HEK293 (cell line): ENCODE measurements at regions not wholly inside any gene's neighbourhood (a gene's known extent, or its start where the extent isn't known, plus 50 kb on each side); places are given as distances from the start of the nearest gene placed in this dataset.

ENCODE experiments used
- CTCF ChIA-PET: fragments of 350-600 bp; formaldehyde crosslinking; extraction: SDS; loops from one replicate; lab custom pipeline; 2021; ENCODE audit warnings: antibody characterized with exemption; lab: Yijun Ruan, JAX
- POLR2A ChIA-PET: fragments of 300-600 bp; formaldehyde crosslinking; extraction: SDS; loops from one replicate; lab custom pipeline; 2020; ENCODE audit warnings: antibody characterized with exemption, inconsistent platforms; lab: Yijun Ruan, JAX
- H3K27ac ChIP-seq: fragments of 200-500 bp; sonication (Bioruptor generic); 2 replicates; pipeline ENCODE4 v1.5.1; 2014; ENCODE audit warnings: low read depth, low read length, control low read depth, inconsistent platforms; ENCODE audit errors: extremely low read depth
- H3K36me3 ChIP-seq, 2 experiments: fragments of 200-500 bp in 1 of 2; sonication (Bioruptor generic) in 1 of 2; 1 replicate in 1 of 2; 2 replicates in 1 of 2; pipeline ENCODE4 v1.5.1; 2014 to 2017; ENCODE audit warnings: inconsistent platforms in 2 of 2, low read length in 2 of 2; ENCODE audit not compliant: control insufficient read depth in 2 of 2, insufficient read depth in 1 of 2
- H3K4me1 ChIP-seq: fragments of 200-500 bp; sonication (Bioruptor generic); 2 replicates; pipeline ENCODE4 v1.5.1; 2014; ENCODE audit warnings: mild to moderate bottlenecking, low read length, inconsistent platforms; ENCODE audit not compliant: control insufficient read depth, insufficient read depth
- H3K4me3 ChIP-seq: 2 replicates; pipeline ENCODE4 v1.5.1; 2011; ENCODE audit warnings: low read depth, mild to moderate bottlenecking, control low read depth, low read length, moderate library complexity
- H3K9me3 ChIP-seq: fragments of 200-500 bp; sonication (Bioruptor generic); 2 replicates; pipeline ENCODE4 v1.5.1; 2014; ENCODE audit warnings: low read depth, low read length, inconsistent platforms; ENCODE audit not compliant: control insufficient read depth, insufficient read depth
- FEZF1 ChIP-seq: fragments of 450-650 bp; formaldehyde crosslinking; IDR thresholded peaks from 2 replicates; pipeline ENCODE4 v1.5.1; 2016; ENCODE audit warnings: missing biosample characterization, missing genetic modification characterization
- GFI1B ChIP-seq: fragments of 450-650 bp; formaldehyde crosslinking; IDR thresholded peaks from 2 replicates; pipeline ENCODE4 v1.5.1; 2016; ENCODE audit warnings: missing biosample characterization, missing genetic modification characterization
- MZF1 ChIP-seq: fragments of 450-650 bp; formaldehyde crosslinking; IDR thresholded peaks from 2 replicates; pipeline ENCODE4 v1.5.1; 2017; ENCODE audit warnings: missing biosample characterization, missing genetic modification characterization, borderline replicate concordance
- RBAK ChIP-seq: fragments of 450-650 bp; formaldehyde crosslinking; IDR thresholded peaks from 2 replicates; pipeline ENCODE4 v1.5.1; 2016; ENCODE audit warnings: missing biosample characterization, missing genetic modification characterization
- REPIN1 ChIP-seq: fragments of 450-650 bp; formaldehyde crosslinking; IDR thresholded peaks from 2 replicates; pipeline ENCODE4 v1.5.1; 2017; ENCODE audit warnings: missing biosample characterization, missing genetic modification characterization, low read depth
- WT1 ChIP-seq: fragments of 450-650 bp; formaldehyde crosslinking; IDR thresholded peaks from 2 replicates; pipeline ENCODE4 v1.5.1; 2016; ENCODE audit warnings: missing biosample characterization, missing genetic modification characterization
- ZBTB10 ChIP-seq: fragments of 450-650 bp; formaldehyde crosslinking; IDR thresholded peaks from 2 replicates; pipeline ENCODE4 v1.5.1; 2016; ENCODE audit warnings: missing biosample characterization, missing genetic modification characterization
- ZIC2 ChIP-seq: fragments of 450-650 bp; formaldehyde crosslinking; IDR thresholded peaks from 2 replicates; pipeline ENCODE4 v1.5.1; 2016; ENCODE audit warnings: missing biosample characterization, missing genetic modification characterization
- ZNF132 ChIP-seq: fragments of 450-650 bp; formaldehyde crosslinking; IDR thresholded peaks from 2 replicates; pipeline ENCODE4 v1.5.1; 2017; ENCODE audit warnings: missing biosample characterization, missing genetic modification characterization, borderline replicate concordance
- ZNF155 ChIP-seq: fragments of 450-650 bp; formaldehyde crosslinking; IDR thresholded peaks from 2 replicates; pipeline ENCODE4 v1.5.1; 2016; ENCODE audit warnings: missing biosample characterization, missing genetic modification characterization
- ZNF157 ChIP-seq: fragments of 450-650 bp; formaldehyde crosslinking; IDR thresholded peaks from 2 replicates; pipeline ENCODE4 v1.5.1; 2016; ENCODE audit warnings: missing biosample characterization, missing genetic modification characterization
- ZNF211 ChIP-seq: fragments of 450-650 bp; formaldehyde crosslinking; IDR thresholded peaks from 2 replicates; pipeline ENCODE4 v1.5.1; 2016; ENCODE audit warnings: low read depth, missing biosample characterization, missing genetic modification characterization
- ZNF311 ChIP-seq: fragments of 450-650 bp; formaldehyde crosslinking; IDR thresholded peaks from 2 replicates; pipeline ENCODE4 v1.5.1; 2017; ENCODE audit warnings: missing biosample characterization, missing genetic modification characterization, borderline replicate concordance
- ZNF449 ChIP-seq: fragments of 450-650 bp; formaldehyde crosslinking; IDR thresholded peaks from 2 replicates; pipeline ENCODE4 v1.5.1; 2017; ENCODE audit warnings: missing biosample characterization, mild to moderate bottlenecking, missing genetic modification characterization, moderate library complexity
- ZNF529 ChIP-seq: fragments of 450-650 bp; formaldehyde crosslinking; IDR thresholded peaks from 2 replicates; pipeline ENCODE4 v1.5.1; 2017; ENCODE audit warnings: missing genetic modification characterization, missing biosample characterization; ENCODE audit not compliant: insufficient replicate concordance
- ZNF548 ChIP-seq: fragments of 450-650 bp; formaldehyde crosslinking; IDR thresholded peaks from 2 replicates; pipeline ENCODE4 v1.5.1; 2016; ENCODE audit warnings: missing biosample characterization, missing genetic modification characterization
- ZNF549 ChIP-seq: fragments of 450-650 bp; IDR thresholded peaks from 2 replicates; pipeline ENCODE4 v1.5.1; 2018; ENCODE audit warnings: missing biosample characterization, missing genetic modification characterization, mild to moderate bottlenecking, inconsistent platforms, moderate library complexity
- ZNF600 ChIP-seq: fragments of 450-650 bp; formaldehyde crosslinking; IDR thresholded peaks from 2 replicates; pipeline ENCODE4 v1.5.1; 2016; ENCODE audit warnings: missing biosample characterization, missing genetic modification characterization
- ZNF610 ChIP-seq: fragments of 450-650 bp; formaldehyde crosslinking; IDR thresholded peaks from 2 replicates; pipeline ENCODE4 v1.5.1; 2016; ENCODE audit warnings: missing biosample characterization, missing genetic modification characterization, borderline replicate concordance
- ZNF654 ChIP-seq: fragments of 450-650 bp; formaldehyde crosslinking; IDR thresholded peaks from 2 replicates; pipeline ENCODE4 v1.5.1; 2016; ENCODE audit warnings: low read depth, missing biosample characterization, missing genetic modification characterization
- ZNF660 ChIP-seq: fragments of 450-650 bp; IDR thresholded peaks from 2 replicates; pipeline ENCODE4 v1.5.1; 2018; ENCODE audit warnings: missing biosample characterization, mild to moderate bottlenecking, missing genetic modification characterization
- ZNF664 ChIP-seq: fragments of 450-650 bp; formaldehyde crosslinking; IDR thresholded peaks from 2 replicates; pipeline ENCODE4 v1.5.1; 2016; ENCODE audit warnings: missing biosample characterization, missing genetic modification characterization
- ZNF707 ChIP-seq: fragments of 450-650 bp; formaldehyde crosslinking; IDR thresholded peaks from 2 replicates; pipeline ENCODE4 v1.5.1; 2016; ENCODE audit warnings: missing biosample characterization, missing genetic modification characterization
- ZNF747 ChIP-seq: fragments of 450-650 bp; formaldehyde crosslinking; IDR thresholded peaks from 2 replicates; pipeline ENCODE4 v1.5.1; 2016; ENCODE audit warnings: missing biosample characterization, missing genetic modification characterization
- TF ChIP-seq, protein P1 (sequence below): fragments of 450-650 bp; formaldehyde crosslinking; IDR thresholded peaks from 2 replicates; pipeline ENCODE4 v1.5.0; 2017; ENCODE audit warnings: missing biosample characterization, missing genetic modification characterization, borderline replicate concordance
- TF ChIP-seq, protein P2 (sequence below): fragments of 450-650 bp; IDR thresholded peaks from 2 replicates; pipeline ENCODE4 v1.5.1; 2018; ENCODE audit warnings: missing biosample characterization, mild to moderate bottlenecking, missing genetic modification characterization
- TF ChIP-seq, protein P3 (sequence below): fragments of 450-650 bp; formaldehyde crosslinking; IDR thresholded peaks from 2 replicates; pipeline ENCODE4 v1.5.1; 2017; ENCODE audit warnings: missing biosample characterization, missing genetic modification characterization

DNA sequence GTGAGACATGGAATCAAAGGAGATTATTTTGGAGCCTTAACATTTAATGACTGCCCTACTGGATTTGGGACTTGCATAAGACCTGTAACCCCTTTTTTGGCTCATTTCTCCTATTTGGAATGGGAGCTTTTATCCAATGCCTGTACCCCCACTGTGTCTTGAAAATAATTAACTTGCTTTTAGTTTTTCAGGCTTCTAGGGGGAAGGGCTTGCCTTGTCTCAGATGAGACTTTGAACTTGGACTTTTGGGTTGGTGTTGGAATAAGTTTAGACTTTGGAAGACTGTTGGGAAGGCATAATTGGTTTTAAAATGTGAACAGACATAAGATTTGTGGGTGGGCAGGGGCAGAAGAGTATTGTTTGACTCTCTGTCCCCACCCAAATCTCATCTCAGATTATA is 189.1 kb upstream of the POU3F4 start:
- TF ChIP-seq FEZF1 (tag by site-specific recombination): no peak
- no peak for TF ChIP-seq ZNF600
- TF ChIP-seq ZNF155 (tag by site-specific recombination): no peak
- no peak for TF ChIP-seq ZNF548
- no peak for TF ChIP-seq WT1 (tag by site-specific recombination)
- TF ChIP-seq, protein P1, sequence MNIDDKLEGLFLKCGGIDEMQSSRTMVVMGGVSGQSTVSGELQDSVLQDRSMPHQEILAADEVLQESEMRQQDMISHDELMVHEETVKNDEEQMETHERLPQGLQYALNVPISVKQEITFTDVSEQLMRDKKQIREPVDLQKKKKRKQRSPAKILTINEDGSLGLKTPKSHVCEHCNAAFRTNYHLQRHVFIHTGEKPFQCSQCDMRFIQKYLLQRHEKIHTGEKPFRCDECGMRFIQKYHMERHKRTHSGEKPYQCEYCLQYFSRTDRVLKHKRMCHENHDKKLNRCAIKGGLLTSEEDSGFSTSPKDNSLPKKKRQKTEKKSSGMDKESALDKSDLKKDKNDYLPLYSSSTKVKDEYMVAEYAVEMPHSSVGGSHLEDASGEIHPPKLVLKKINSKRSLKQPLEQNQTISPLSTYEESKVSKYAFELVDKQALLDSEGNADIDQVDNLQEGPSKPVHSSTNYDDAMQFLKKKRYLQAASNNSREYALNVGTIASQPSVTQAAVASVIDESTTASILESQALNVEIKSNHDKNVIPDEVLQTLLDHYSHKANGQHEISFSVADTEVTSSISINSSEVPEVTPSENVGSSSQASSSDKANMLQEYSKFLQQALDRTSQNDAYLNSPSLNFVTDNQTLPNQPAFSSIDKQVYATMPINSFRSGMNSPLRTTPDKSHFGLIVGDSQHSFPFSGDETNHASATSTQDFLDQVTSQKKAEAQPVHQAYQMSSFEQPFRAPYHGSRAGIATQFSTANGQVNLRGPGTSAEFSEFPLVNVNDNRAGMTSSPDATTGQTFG: no peak
- no peak for TF ChIP-seq ZNF660
- TF ChIP-seq MZF1 (tag by site-specific recombination): no peak
- TF ChIP-seq, protein P2, sequence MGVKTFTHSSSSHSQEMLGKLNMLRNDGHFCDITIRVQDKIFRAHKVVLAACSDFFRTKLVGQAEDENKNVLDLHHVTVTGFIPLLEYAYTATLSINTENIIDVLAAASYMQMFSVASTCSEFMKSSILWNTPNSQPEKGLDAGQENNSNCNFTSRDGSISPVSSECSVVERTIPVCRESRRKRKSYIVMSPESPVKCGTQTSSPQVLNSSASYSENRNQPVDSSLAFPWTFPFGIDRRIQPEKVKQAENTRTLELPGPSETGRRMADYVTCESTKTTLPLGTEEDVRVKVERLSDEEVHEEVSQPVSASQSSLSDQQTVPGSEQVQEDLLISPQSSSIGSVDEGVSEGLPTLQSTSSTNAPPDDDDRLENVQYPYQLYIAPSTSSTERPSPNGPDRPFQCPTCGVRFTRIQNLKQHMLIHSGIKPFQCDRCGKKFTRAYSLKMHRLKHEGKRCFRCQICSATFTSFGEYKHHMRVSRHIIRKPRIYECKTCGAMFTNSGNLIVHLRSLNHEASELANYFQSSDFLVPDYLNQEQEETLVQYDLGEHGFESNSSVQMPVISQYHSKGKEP (tag by site-specific recombination): no peak
- TF ChIP-seq ZNF449 (tag by site-specific recombination): no peak
- TF ChIP-seq GFI1B (tag by site-specific recombination): no peak
- no peak for TF ChIP-seq ZNF549 (tag by site-specific recombination)
- no peak for TF ChIP-seq ZIC2 (tag by site-specific recombination)
- no peak for TF ChIP-seq REPIN1 (tag by site-specific recombination)
- peaks cover 2% of the 10 kb centered on the region for H3K9me3 ChIP-seq
- H3K4me3 ChIP-seq: no peak overlapping the region
- CTCF ChIA-PET: no interaction called here
- H3K27ac ChIP-seq: no peak overlapping the region
- POLR2A ChIA-PET: no interaction called here
- H3K4me1 ChIP-seq: no peaks in the 10 kb centered on the region
- H3K36me3 ChIP-seq: no peaks in the 10 kb centered on the region

GRCh38 chrX:83326539-83326938 is 181.6 kb upstream of the POU3F4 start:
- peaks cover 4% of the 10 kb centered on the region; the same call in 1 of the 2 replicates for H3K9me3 ChIP-seq
- no peaks in the 10 kb centered on the region for H3K4me1 ChIP-seq
- no peak overlapping the region for H3K4me3 ChIP-seq
- H3K27ac ChIP-seq: no peak overlapping the region
- H3K36me3 ChIP-seq: no peaks in the 10 kb centered on the region
- ChIA-PET CTCF (no interaction called here), POLR2A (no interaction called here)
- TF ChIP-seq ZNF610 (tag by site-specific recombination) (no peak), ZNF747 (no peak), ZNF311 (no peak), ZBTB10 (no peak), ZNF529 (tag by site-specific recombination) (no peak), ZNF132 (tag by site-specific recombination) (no peak), ZNF664 (tag by site-specific recombination) (no peak), RBAK (tag by site-specific recombination) (no peak), ZNF654 (tag by site-specific recombination) (no peak), ZNF707 (tag by site-specific recombination) (no peak), ZNF211 (no peak), ZNF157 (no peak)
- TF ChIP-seq, protein P3, sequence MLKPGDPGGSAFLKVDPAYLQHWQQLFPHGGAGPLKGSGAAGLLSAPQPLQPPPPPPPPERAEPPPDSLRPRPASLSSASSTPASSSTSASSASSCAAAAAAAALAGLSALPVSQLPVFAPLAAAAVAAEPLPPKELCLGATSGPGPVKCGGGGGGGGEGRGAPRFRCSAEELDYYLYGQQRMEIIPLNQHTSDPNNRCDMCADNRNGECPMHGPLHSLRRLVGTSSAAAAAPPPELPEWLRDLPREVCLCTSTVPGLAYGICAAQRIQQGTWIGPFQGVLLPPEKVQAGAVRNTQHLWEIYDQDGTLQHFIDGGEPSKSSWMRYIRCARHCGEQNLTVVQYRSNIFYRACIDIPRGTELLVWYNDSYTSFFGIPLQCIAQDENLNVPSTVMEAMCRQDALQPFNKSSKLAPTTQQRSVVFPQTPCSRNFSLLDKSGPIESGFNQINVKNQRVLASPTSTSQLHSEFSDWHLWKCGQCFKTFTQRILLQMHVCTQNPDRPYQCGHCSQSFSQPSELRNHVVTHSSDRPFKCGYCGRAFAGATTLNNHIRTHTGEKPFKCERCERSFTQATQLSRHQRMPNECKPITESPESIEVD (tag by site-specific recombination): no peak
